ENCODE measurements at regions not wholly inside any gene's neighbourhood (a gene's known extent, or its start where the extent isn't known, plus 50 kb on each side); places are given as distances from the start of the nearest gene placed in this dataset.

DNA sequence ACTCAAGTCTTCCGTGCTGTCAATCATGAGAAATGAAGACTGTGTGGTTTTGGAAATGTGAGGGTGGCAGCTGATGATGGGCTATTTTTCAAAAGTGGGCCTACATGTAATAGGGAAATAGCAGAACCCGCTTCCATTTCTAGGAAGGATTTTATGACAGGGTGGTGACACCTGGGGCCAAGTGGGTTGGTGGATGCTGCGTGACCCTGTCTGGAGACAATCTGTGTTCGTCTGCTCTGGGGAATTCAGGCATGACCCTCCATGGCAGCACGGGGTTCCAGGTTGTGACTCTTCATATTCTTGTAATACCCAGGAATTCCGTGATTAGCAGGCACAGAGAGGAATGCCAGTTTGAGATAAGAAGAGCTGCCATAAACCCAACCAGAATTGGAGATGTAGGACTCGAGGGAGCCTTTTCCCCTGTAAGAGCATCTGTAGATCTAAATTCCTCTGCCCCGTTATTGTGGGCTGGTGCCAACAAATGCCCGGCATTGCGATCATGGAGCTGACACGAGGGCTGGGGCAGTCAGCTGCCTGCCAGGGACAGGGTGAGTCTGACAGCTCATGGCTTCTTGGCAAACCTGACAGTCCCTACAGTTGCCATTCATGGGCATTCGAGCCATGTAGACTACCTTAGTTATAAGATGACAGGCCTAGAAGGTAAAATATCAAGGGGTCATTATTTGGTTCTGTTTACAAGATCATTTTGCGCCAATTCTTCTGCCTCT is 279.7 kb downstream of the GADD45G start:
- CTCF ChIA-PET: no interaction called here
- TF ChIP-seq, protein P1, sequence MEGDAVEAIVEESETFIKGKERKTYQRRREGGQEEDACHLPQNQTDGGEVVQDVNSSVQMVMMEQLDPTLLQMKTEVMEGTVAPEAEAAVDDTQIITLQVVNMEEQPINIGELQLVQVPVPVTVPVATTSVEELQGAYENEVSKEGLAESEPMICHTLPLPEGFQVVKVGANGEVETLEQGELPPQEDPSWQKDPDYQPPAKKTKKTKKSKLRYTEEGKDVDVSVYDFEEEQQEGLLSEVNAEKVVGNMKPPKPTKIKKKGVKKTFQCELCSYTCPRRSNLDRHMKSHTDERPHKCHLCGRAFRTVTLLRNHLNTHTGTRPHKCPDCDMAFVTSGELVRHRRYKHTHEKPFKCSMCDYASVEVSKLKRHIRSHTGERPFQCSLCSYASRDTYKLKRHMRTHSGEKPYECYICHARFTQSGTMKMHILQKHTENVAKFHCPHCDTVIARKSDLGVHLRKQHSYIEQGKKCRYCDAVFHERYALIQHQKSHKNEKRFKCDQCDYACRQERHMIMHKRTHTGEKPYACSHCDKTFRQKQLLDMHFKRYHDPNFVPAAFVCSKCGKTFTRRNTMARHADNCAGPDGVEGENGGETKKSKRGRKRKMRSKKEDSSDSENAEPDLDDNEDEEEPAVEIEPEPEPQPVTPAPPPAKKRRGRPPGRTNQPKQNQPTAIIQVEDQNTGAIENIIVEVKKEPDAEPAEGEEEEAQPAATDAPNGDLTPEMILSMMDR (IDR thresholded peaks at IDR 0.05; ENCODE audit: low read depth, low read length): no peak
- no peak for DNase-seq (ENCODE audit: low read depth, low spot score)
- H3K27me3 ChIP-seq (ENCODE audit: control insufficient read depth, insufficient read depth, low read length): no peaks in the 10 kb centered on the region
- POLR2A ChIA-PET: no interaction called here
- H3K9me3 ChIP-seq (ENCODE audit: control insufficient read depth, insufficient read depth, low read length): no peaks in the 10 kb centered on the region; the same call in 1 of the 2 replicates
- no peak overlapping the region for H3K27ac ChIP-seq (ENCODE audit: low read depth, low read length)
- H3K4me3 ChIP-seq (ENCODE audit: low read depth, low read length): no peak overlapping the region

DNA sequence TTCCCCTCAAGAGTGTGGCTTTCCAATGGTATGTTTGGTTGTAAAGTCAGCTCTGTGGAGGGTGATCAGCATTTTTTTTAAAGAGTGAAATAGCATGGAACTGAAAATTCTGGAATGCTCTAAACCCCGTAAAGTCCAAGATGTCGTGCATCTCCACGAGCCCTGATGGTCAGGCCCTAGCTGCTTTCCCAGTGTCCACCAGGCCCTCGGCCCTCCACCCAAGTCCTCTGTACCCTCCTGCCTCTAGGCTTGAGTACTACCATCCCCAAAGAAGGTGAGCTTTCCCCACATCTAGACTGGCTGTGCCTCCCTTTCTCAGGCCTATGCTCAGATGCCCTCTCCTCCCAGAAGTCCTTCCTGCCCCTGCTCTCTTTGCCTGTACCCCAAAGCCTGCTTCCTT is 280.3 kb downstream of the GADD45G start:
- Histone ChIP-seq H3K27ac (ENCODE audit: low read depth, low read length) (no peak overlapping the region), H3K27me3 (ENCODE audit: control insufficient read depth, insufficient read depth, low read length) (no peaks in the 10 kb centered on the region), H3K4me3 (ENCODE audit: low read depth, low read length) (no peak overlapping the region), H3K9me3 (ENCODE audit: control insufficient read depth, insufficient read depth, low read length) (no peaks in the 10 kb centered on the region; the same call in 1 of the 2 replicates)
- CTCF ChIA-PET: no interaction called here
- no peak for DNase-seq (ENCODE audit: low read depth, low spot score)
- TF ChIP-seq, protein P1 (IDR thresholded peaks at IDR 0.05; ENCODE audit: low read depth, low read length): no peak
- POLR2A ChIA-PET: no interaction called here

DNA sequence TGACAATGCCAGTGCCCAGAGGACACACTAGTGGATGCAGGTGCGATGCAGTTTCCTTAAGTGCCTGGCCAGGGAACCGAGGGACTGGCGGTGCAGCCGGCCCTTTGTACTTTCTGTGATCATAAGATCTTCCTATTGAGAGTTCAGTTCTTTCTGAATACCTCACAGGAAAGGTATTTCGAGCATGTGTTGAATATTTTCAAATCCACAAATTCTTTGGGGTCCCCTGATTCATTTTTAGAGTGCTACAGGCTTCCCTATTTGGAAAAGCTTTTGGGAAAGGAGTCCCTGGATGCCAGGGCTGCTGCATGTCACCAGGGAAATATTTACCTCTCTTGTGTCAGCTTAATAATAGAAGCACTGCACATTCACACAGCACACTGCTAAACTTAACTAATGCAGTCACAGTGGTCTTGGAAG is 281.5 kb downstream of the GADD45G start:
- Histone ChIP-seq H3K27ac (ENCODE audit: low read depth, low read length) (no peak overlapping the region), H3K4me3 (ENCODE audit: low read depth, low read length) (no peak overlapping the region), H3K9me3 (ENCODE audit: control insufficient read depth, insufficient read depth, low read length) (no peaks in the 10 kb centered on the region), H3K27me3 (ENCODE audit: control insufficient read depth, insufficient read depth, low read length) (no peaks in the 10 kb centered on the region)
- DNase-seq (ENCODE audit: low read depth, low spot score): no peak
- TF ChIP-seq, protein P1 (IDR thresholded peaks at IDR 0.05; ENCODE audit: low read depth, low read length): no peak
- ChIA-PET POLR2A (no interaction called here), CTCF (no interaction called here)

DNA sequence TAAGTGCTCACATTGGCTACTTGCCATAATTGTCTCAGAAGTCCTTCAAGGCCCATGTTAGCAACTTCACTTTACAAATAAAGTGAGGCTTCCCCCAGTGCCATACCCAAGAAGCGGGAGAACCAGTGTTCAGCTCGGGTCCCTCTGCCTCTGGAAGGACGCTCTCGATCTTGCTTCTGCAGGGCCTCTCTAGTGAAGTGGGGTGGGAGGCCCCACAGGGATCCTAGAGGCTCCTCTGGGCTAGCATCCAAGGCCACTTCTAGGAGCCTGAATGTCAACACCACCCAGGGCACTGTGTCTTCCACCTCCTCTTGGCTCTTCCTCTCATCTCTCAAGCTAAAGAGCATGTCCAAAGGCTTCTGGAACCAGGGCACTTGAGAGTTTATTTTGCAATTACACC is 282.5 kb downstream of the GADD45G start:
- H3K4me3 ChIP-seq (ENCODE audit: low read depth, low read length): no peak overlapping the region
- no peaks in the 10 kb centered on the region for H3K27me3 ChIP-seq (ENCODE audit: control insufficient read depth, insufficient read depth, low read length)
- H3K27ac ChIP-seq (ENCODE audit: low read depth, low read length): no peak overlapping the region
- no peaks in the 10 kb centered on the region for H3K9me3 ChIP-seq (ENCODE audit: control insufficient read depth, insufficient read depth, low read length)
- POLR2A ChIA-PET: no interaction called here
- DNase-seq (ENCODE audit: low read depth, low spot score): no peak
- TF ChIP-seq, protein P1 (IDR thresholded peaks at IDR 0.05; ENCODE audit: low read depth, low read length): no peak
- CTCF ChIA-PET: no interaction called here

DNA sequence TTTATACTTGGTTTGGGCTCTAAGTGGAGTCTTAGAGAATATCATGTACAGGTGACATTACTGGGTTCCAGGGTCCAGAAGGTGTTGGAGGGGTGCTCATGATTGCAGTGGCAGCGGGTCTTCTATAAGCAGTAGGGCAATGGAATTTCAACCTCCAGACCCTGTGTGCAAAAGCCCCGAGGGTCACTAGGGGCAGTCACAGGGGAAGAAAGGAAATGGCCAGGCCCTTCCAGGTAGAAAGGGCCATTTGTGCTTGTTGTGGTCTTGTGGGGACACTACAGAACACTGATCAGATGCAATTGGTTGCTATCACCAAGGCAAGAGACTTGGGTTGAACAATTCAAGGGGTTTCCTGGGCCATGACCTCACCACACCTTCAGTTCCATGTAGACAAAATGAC is 283.4 kb downstream of the GADD45G start:
- H3K27ac ChIP-seq (ENCODE audit: low read depth, low read length): no peak overlapping the region
- H3K27me3 ChIP-seq (ENCODE audit: control insufficient read depth, insufficient read depth, low read length): no peaks in the 10 kb centered on the region
- H3K4me3 ChIP-seq (ENCODE audit: low read depth, low read length): no peak overlapping the region
- TF ChIP-seq, protein P1 (IDR thresholded peaks at IDR 0.05; ENCODE audit: low read depth, low read length): no peak
- H3K9me3 ChIP-seq (ENCODE audit: control insufficient read depth, insufficient read depth, low read length): no peaks in the 10 kb centered on the region
- no peak for DNase-seq (ENCODE audit: low read depth, low spot score)
- ChIA-PET POLR2A (no interaction called here), CTCF (no interaction called here)

Data from AG04450 (cell line).